ENCODE measurements at regions not wholly inside any gene's neighbourhood (a gene's known extent, or its start where the extent isn't known, plus 50 kb on each side); places are given as distances from the start of the nearest gene placed in this dataset.

- TF ChIP-seq POLR2AphosphoS5 (IDR thresholded peaks at IDR 0.05) (no peak), POLR2A (IDR thresholded peaks at IDR 0.05) (no peak), CTCF (IDR thresholded peaks at IDR 0.05) (no peak), EP300 (IDR thresholded peaks at IDR 0.05; ENCODE audit: low read depth) (no peak)
- Histone ChIP-seq H3K4me1 (no peaks in the 10 kb centered on the region), H3K27ac (no peak overlapping the region), H3K9me3 (no peaks in the 10 kb centered on the region), H3K27me3 (no peaks in the 10 kb centered on the region), H3K4me3 (no peak overlapping the region), H3K36me3 (no peaks in the 10 kb centered on the region)
- intact Hi-C loops (cut with DNase I; ENCODE audit: low total_unique reads) = no loop called here
- 88% methylated on average over 1 to 2 of the region's 2 CpGs for WGBS, 2 donors (ENCODE audit: low coverage in 1 of 2)
- in situ Hi-C loops (cut with MboI; ENCODE audit: low pct_ligation_motif_present in 1 of 4, low pct_unique_long_range_greater_than_20kb in 1 of 4, low sequenced_read_pairs in 3 of 4) = no loop called here
- no peak for DNase-seq
These were observed 198.6 kb upstream of the CAMK1G start for GRCh38 chr1:209384710-209385550.

GRCh38 chr1:209386156-209386555 is 197.4 kb upstream of the CAMK1G start:
- intact Hi-C loops (cut with DNase I; ENCODE audit: low total_unique reads) = no loop called here
- H3K9me3 ChIP-seq = no peaks in the 10 kb centered on the region
- H3K27me3 ChIP-seq = no peaks in the 10 kb centered on the region
- H3K4me3 ChIP-seq = no peak overlapping the region
- in situ Hi-C loops (cut with MboI; ENCODE audit: low pct_ligation_motif_present in 1 of 4, low pct_unique_long_range_greater_than_20kb in 1 of 4, low sequenced_read_pairs in 3 of 4) = no loop called here
- H3K36me3 ChIP-seq = no peaks in the 10 kb centered on the region
- TF ChIP-seq POLR2AphosphoS5 (IDR thresholded peaks at IDR 0.05) (no peak), EP300 (IDR thresholded peaks at IDR 0.05; ENCODE audit: low read depth) (no peak), POLR2A (IDR thresholded peaks at IDR 0.05) (no peak), CTCF (IDR thresholded peaks at IDR 0.05) (no peak)
- H3K4me1 ChIP-seq = no peaks in the 10 kb centered on the region
- DNase-seq = no peak
- H3K27ac ChIP-seq = no peak overlapping the region
- WGBS, 2 donors (ENCODE audit: low coverage in 1 of 2) = 78 to 84% methylated on average over 2 of the region's 2 CpGs

GRCh38 chr1:209387271-209387968 is 196.1 kb upstream of the CAMK1G start:
- TF ChIP-seq POLR2AphosphoS5 (IDR thresholded peaks at IDR 0.05) (no peak), CTCF (IDR thresholded peaks at IDR 0.05) (no peak), EP300 (IDR thresholded peaks at IDR 0.05; ENCODE audit: low read depth) (no peak), POLR2A (IDR thresholded peaks at IDR 0.05) (no peak)
- no peak overlapping the region for H3K4me3 ChIP-seq
- H3K9me3 ChIP-seq = no peaks in the 10 kb centered on the region
- in situ Hi-C loops (cut with MboI; ENCODE audit: low pct_ligation_motif_present in 1 of 4, low pct_unique_long_range_greater_than_20kb in 1 of 4, low sequenced_read_pairs in 3 of 4) (no loop called here), intact Hi-C loops (cut with DNase I; ENCODE audit: low total_unique reads) (no loop called here)
- H3K4me1 ChIP-seq = no peaks in the 10 kb centered on the region
- H3K36me3 ChIP-seq = no peaks in the 10 kb centered on the region
- H3K27me3 ChIP-seq = no peaks in the 10 kb centered on the region
- no peak for DNase-seq
- H3K27ac ChIP-seq = no peak overlapping the region
- WGBS, 2 donors (ENCODE audit: low coverage in 1 of 2) = 76% methylated on average over 5 of the region's 5 CpGs; no CpG with 5 or more reads in 1 of the 2 donors

- no peak for DNase-seq
- H3K4me3 ChIP-seq = no peak overlapping the region
- intact Hi-C loops (cut with DNase I; ENCODE audit: low total_unique reads) (no loop called here), in situ Hi-C loops (cut with MboI; ENCODE audit: low pct_ligation_motif_present in 1 of 4, low pct_unique_long_range_greater_than_20kb in 1 of 4, low sequenced_read_pairs in 3 of 4) (no loop called here)
- no peaks in the 10 kb centered on the region for H3K9me3 ChIP-seq
- H3K36me3 ChIP-seq = no peaks in the 10 kb centered on the region
- TF ChIP-seq CTCF (IDR thresholded peaks at IDR 0.05) (no peak), EP300 (IDR thresholded peaks at IDR 0.05; ENCODE audit: low read depth) (no peak), POLR2AphosphoS5 (IDR thresholded peaks at IDR 0.05) (no peak), POLR2A (IDR thresholded peaks at IDR 0.05) (no peak)
- H3K27ac ChIP-seq = no peak overlapping the region
- WGBS, 2 donors (ENCODE audit: low coverage in 1 of 2) = 89 to 90% methylated on average over 2 of the region's 2 CpGs
- no peaks in the 10 kb centered on the region for H3K4me1 ChIP-seq
- H3K27me3 ChIP-seq = no peaks in the 10 kb centered on the region
These were observed 195.6 kb upstream of the CAMK1G start for GRCh38 chr1:209387969-209388329.
